GM18519 (cell line): ENCODE measurements at regions not wholly inside any gene's neighbourhood (a gene's known extent, or its start where the extent isn't known, plus 50 kb on each side); places are given as distances from the start of the nearest gene placed in this dataset.
"Not testable (repeated sequence)": the region's sequence is repeated elsewhere in the genome, so short reads cannot be mapped to it uniquely, and the experiment has no call there.

ENCODE experiments used
- ATAC-seq: cut with Tn5 transposase; IDR thresholded peaks from one replicate; pipeline ENCODE4 v1.9.1; 2021; ENCODE audit warnings: mild to moderate bottlenecking, moderate library complexity; ENCODE audit not compliant: unreplicated experiment, low FRiP score

DNA sequence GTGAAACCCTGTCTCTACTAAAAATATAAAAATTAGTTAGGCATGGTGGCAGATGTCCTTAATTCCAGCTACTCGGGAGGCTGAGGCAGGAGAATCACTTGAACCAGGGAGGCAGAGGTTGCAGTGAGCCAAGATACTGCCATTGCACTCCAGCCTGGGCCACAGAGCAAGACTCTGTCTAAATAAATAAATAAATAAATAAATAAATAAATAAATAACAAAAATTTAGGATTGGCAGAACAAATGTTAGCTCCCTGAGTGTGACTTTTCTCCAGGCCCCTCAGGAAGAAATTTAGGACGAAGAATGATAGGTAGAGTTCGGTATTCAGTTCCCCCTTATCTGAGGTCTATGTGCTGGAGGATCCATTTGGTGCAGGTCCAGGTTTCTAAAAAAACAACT is 181.2 kb downstream of the CD47 start:
- not testable (repeated sequence) for ATAC-seq

DNA sequence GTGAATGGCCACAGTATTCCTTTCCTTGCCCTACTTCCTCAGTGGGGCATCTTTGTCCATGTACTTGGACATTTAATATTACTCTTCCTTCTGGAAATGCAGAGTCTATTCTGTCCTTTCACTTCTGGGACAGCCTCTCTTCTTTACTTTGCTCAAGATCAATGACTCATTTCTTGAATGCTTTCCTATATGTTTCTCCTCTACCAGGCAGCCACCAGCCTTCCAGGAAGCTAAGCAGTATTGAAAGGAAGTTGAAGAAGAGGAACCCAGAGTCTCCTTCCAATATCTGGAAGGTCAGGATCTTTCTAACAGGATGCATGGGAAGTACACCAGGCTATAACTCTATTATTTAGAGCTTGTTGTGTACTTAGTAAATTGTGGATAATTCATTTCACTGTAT is 182.8 kb downstream of the CD47 start:
- no peak for ATAC-seq

GRCh38 chr3:107904536-107905066 is 186.2 kb downstream of the CD47 start:
- ATAC-seq: no peak

GRCh38 chr3:107899990-107900651 is 190.7 kb downstream of the CD47 start:
- ATAC-seq: no peak

GRCh38 chr3:107897471-107898061 is 193.3 kb downstream of the CD47 start:
- ATAC-seq: no peak

DNA sequence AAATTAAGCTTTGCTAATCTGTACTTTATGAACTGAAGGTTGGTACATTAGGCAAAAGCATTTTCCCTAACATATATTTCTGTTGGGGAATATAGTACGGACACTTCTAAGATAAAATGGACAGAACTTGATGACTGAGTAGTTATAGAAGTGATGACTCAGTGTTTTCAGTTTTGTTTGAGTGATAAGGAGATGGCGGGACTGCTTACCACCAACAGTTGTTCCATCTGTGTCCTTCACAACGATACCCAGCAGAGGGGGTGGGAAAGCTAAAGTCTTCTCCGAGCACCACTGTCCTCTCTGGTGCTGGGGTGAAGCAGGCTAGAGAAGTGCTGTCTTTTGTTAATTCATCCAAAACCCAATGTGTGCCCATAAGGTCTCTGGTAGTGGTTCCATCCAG is 195.8 kb downstream of the CD47 start:
- no peak for ATAC-seq

- no peak for ATAC-seq
Measured at GRCh38 chr3:107892955-107893624, 197.7 kb downstream of the CD47 start.

GRCh38 chr3:107884719-107885460 is 205.9 kb downstream of the CD47 start:
- ATAC-seq: no peak

DNA sequence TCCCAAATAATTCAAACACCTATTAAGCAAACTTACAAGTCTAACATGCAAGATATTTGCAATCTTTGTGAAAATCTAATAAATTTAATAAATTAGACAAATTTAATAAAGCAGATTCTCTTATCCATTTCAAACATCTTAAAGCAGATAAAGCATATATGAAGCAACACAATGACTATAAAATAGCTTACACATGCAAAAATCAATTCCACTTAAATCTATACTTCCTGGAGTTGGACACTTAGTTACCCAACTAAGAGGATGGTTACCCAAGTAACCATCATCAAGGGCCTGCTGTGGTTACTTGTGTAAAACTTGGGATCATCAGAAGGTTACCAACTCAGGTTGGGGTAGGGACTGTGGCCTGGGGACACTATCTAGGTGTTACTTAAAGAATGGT is 206.8 kb downstream of the CD47 start:
- no peak for ATAC-seq

GRCh38 chr3:107882881-107883280 is 207.9 kb downstream of the CD47 start:
- no peak for ATAC-seq

DNA sequence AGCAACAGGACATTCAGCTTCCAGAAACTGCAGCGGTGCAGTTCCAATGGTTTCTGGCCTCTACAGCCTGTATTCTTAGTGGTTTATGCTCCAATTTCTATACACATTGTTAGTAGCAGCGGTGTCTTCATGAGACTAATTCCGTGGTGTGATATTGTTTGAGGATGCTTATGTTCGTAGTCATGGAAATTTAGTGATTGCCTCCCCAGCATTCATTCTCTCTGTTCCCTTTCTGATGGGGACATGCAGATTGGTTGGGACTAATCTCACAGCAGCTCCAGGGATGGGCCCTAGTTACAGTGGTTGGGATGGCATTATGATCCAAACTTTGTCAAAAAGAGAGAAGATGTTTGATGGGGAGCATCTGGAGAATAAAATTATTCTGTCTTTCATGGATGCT is 208.6 kb downstream of the CD47 start:
- ATAC-seq: no peak

- no peak for ATAC-seq
Measured at GRCh38 chr3:107881509-107881908, 209.3 kb downstream of the CD47 start.

DNA sequence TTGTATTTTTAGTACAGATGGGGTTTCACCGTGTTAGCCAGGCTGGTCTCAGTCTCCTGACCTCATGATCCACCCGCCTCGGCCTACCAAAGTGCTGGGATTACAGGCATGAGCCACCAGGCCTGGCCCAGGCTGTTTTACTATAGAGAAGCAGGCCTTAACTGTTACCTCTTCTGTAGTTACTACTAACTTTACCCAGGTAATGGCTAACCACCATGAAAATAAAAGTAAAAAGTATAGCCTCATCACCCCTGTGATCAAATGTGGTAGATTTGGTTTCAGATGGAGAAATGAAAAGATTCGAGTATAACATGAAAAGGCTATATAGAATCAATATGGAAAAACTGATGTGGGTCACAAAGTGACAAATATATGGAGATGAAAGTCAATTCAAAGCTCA is 210.1 kb downstream of the CD47 start:
- no peak for ATAC-seq

GRCh38 chr3:107877936-107878335 is 212.9 kb downstream of the CD47 start:
- ATAC-seq: no peak

GRCh38 chr3:107870943-107871638 is 219.7 kb downstream of the CD47 start:
- no peak for ATAC-seq

DNA sequence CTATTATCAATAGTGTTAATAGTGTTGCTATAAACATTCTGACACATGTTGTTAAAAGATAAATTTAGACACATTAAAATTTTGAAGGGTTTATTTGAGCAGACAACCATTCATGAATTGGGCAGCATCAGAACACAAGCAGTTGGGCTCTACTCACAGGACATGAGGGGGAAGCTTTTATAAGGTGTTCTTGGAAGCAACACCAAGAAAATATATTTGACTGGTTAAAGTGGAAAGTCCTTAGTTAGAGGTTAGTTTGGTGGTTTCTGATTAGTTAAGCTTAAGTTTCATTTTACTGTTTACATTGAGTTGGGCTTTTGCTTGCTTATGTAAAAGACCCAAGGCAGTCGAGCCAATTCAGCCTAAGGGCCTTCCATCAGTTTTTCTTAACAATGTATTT is 220.7 kb downstream of the CD47 start:
- ATAC-seq: no peak

DNA sequence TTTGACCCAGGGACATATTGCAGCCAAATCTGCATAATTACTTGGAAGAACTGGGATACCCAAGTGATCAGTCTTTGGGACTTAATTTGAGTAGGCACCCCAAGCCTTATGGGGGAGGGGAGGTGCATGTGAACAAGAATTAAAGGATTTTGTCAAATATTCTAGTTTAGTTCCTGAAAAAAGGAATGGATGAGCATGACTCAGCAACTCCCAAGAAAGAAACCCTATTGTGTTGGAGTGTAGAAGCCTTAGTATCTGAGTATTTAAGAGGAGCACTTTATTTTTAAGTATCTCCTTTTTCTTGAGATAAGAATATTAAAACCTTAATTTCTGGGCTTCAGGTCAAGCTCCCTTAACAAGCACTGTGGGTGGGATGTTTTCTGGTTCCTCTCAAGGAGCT is 222.4 kb downstream of the CD47 start:
- ATAC-seq: no peak

DNA sequence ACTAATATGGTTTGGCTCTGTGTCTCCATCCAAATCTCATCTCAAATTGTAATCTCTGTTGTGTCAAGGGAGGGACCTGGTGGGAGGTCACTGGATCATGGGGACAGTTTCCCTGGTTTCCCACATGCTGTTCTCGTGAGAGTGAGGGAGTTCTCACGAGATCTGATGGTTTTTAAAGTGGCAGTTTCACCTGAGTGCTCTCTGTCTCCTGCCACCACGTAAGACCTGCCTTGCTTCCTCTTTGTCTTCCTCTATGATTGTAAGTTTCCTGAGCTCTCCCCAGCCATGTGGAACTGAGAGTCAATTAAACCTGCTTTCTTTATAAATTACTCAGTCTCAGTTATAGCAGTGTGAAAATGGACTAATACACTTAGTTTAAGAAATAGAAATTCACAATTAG is 228.9 kb downstream of the CD47 start:
- ATAC-seq: peak; percentile 90

- no peak for ATAC-seq
Measured at GRCh38 chr3:107861422-107861821, 229.4 kb downstream of the CD47 start.
